Retinal pigment epithelial cell (primary cell): ENCODE measurements at regions not wholly inside any gene's neighbourhood (a gene's known extent, or its start where the extent isn't known, plus 50 kb on each side); places are given as distances from the start of the nearest gene placed in this dataset.
"Not testable (repeated sequence)": the region's sequence is repeated elsewhere in the genome, so short reads cannot be mapped to it uniquely, and the experiment has no call there.

Experiments used
- DNase-seq: peaks from one replicate; pipeline ENCODE4 v3.0.0-alpha.2; 2010; ENCODE audit warnings: low read depth
- H3K4me3 ChIP-seq: 2 replicates; pipeline ENCODE4 v1.5.1; 2011; ENCODE audit warnings: mild to moderate bottlenecking, low read length, control low read depth, moderate library complexity
- CTCF ChIP-seq: conservative IDR thresholded peaks from 2 replicates; pipeline ENCODE4 v1.5.1; 2011; ENCODE audit warnings: low read depth, low read length, control low read depth, inconsistent platforms

GRCh38 chr2:107719836-107720235 is 106.9 kb upstream of the RGPD4 start:
- no peak for DNase-seq
- no peak for TF ChIP-seq CTCF
- no peak overlapping the region for H3K4me3 ChIP-seq

GRCh38 chr2:107721178-107721577 is 105.5 kb upstream of the RGPD4 start:
- H3K4me3 ChIP-seq = no peak overlapping the region
- DNase-seq = no peak
- no peak for TF ChIP-seq CTCF

GRCh38 chr2:107721586-107721985 is 105.1 kb upstream of the RGPD4 start:
- no peak for TF ChIP-seq CTCF
- DNase-seq = no peak
- H3K4me3 ChIP-seq = no peak overlapping the region

- H3K4me3 ChIP-seq, DNase-seq: not testable (repeated sequence)
Measured at GRCh38 chr2:107725824-107726223, 100.9 kb upstream of the RGPD4 start.

GRCh38 chr2:107727318-107727717 is 99.4 kb upstream of the RGPD4 start:
- no peak for TF ChIP-seq CTCF
- no peak for DNase-seq
- H3K4me3 ChIP-seq = no peak overlapping the region

- no peak for TF ChIP-seq CTCF
- DNase-seq = no peak
- no peak overlapping the region for H3K4me3 ChIP-seq
Measured at GRCh38 chr2:107728586-107728985, 98.1 kb upstream of the RGPD4 start.

GRCh38 chr2:107729440-107729839 is 97.3 kb upstream of the RGPD4 start:
- no peak for DNase-seq
- no peak for TF ChIP-seq CTCF
- H3K4me3 ChIP-seq = no peak overlapping the region

GRCh38 chr2:107730898-107731297 is 95.8 kb upstream of the RGPD4 start:
- no peak for DNase-seq
- no peak overlapping the region for H3K4me3 ChIP-seq
- no peak for TF ChIP-seq CTCF
